Loucy (cell line): ENCODE measurements at regions not wholly inside any gene's neighbourhood (a gene's known extent, or its start where the extent isn't known, plus 50 kb on each side); places are given as distances from the start of the nearest gene placed in this dataset.

Experiments
- H2AFZ ChIP-seq: fragments of 200-600 bp; sonication (generic); 2 replicates; pipeline ENCODE4 v1.6.0; 2016; ENCODE audit warnings: antibody characterized with exemption, mild to moderate bottlenecking, low read length, moderate library complexity
- H3F3A ChIP-seq: fragments of 200-600 bp; 2 replicates; pipeline ENCODE4 v1.6.0; 2016; ENCODE audit warnings: antibody characterized with exemption, low read depth, mild to moderate bottlenecking
- H3K27me3 ChIP-seq: fragments of 200-600 bp; sonication (generic); 2 replicates; pipeline ENCODE4 v1.6.1; 2014; ENCODE audit warnings: low read length, mild to moderate bottlenecking; ENCODE audit not compliant: insufficient read depth, poor library complexity, severe bottlenecking
- H3K36me3 ChIP-seq: fragments of 200-600 bp; sonication (generic); 2 replicates; pipeline ENCODE4 v1.6.1; 2016; ENCODE audit warnings: low read length; ENCODE audit not compliant: insufficient read depth
- H3K4me1 ChIP-seq: fragments of 200-600 bp; sonication (generic); 2 replicates; pipeline ENCODE4 v1.5.1; 2014; ENCODE audit warnings: low read length, mild to moderate bottlenecking; ENCODE audit not compliant: insufficient read depth, poor library complexity, severe bottlenecking
- H3K4me2 ChIP-seq: fragments of 200-600 bp; sonication (generic); 2 replicates; pipeline ENCODE4 v1.6.0; 2014; ENCODE audit warnings: antibody characterized with exemption, low read length, low read depth, mild to moderate bottlenecking; ENCODE audit not compliant: poor library complexity, severe bottlenecking
- H3K4me3 ChIP-seq: fragments of 200-600 bp; sonication (generic); 2 replicates; pipeline ENCODE4 v1.5.1; 2014; ENCODE audit warnings: low read length, mild to moderate bottlenecking, mixed read lengths; ENCODE audit not compliant: poor library complexity, severe bottlenecking
- H3K79me2 ChIP-seq: fragments of 200-600 bp; sonication (generic); 2 replicates; pipeline ENCODE4 v1.6.1; 2014; ENCODE audit warnings: low read length; ENCODE audit not compliant: insufficient read depth
- H3K9ac ChIP-seq: fragments of 200-600 bp; sonication (generic); 2 replicates; pipeline ENCODE4 v1.6.0; 2014; ENCODE audit warnings: mild to moderate bottlenecking, low read depth, low read length, moderate library complexity; ENCODE audit not compliant: poor library complexity, severe bottlenecking
- H3K9me2 ChIP-seq: fragments of 200-600 bp; sonication (generic); replicated peaks from 2 replicates; pipeline ENCODE4 v1.6.1; 2016; ENCODE audit warnings: low read depth, low read length, mixed read lengths
- H3K9me3 ChIP-seq: fragments of 200-600 bp; sonication (generic); 2 replicates; pipeline ENCODE4 v1.6.1; 2014; ENCODE audit warnings: mild to moderate bottlenecking, antibody characterized with exemption, low read length, low read depth; ENCODE audit not compliant: insufficient read depth
- H4K20me1 ChIP-seq: fragments of 200-600 bp; sonication (generic); 2 replicates; pipeline ENCODE4 v1.6.0; 2014; ENCODE audit warnings: antibody characterized with exemption, low read length, mild to moderate bottlenecking; ENCODE audit not compliant: insufficient read depth, poor library complexity, severe bottlenecking
- EZH2phosphoT487 ChIP-seq: fragments of 200-600 bp; IDR thresholded peaks from 2 replicates; pipeline ENCODE4 v1.6.1; 2018; ENCODE audit warnings: antibody characterized with exemption, mild to moderate bottlenecking, moderate library complexity, borderline replicate concordance
- TF ChIP-seq, protein P1 (sequence below): fragments of 200-600 bp; sonication (generic); conservative IDR thresholded peaks from 2 replicates; pipeline ENCODE4 v1.5.1; 2014; ENCODE audit warnings: mild to moderate bottlenecking, antibody characterized with exemption, low read length

DNA sequence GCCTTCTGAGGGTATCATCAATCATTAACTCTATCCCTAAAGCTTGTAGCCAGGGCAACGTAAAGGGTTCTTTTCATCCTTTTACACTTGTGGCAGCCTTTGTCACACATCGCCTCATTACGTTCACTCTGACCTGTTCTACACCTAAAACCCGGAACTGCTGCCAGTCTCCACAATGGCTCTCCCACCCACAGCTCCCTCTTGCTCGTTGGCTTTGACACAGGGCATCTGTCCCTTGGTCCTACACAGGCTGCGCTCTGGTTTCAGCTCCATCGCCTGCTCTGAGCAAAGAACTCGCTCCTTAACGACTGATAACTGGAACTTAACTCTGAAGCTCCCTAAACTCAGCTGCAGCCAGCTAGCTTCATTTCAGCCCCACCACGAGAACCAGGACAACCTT, 112.8 kb upstream of the CTNND2 start:
- Histone ChIP-seq H3K36me3 (no peaks in the 10 kb centered on the region), H3K4me1 (no peaks in the 10 kb centered on the region), H3K9me3 (no peaks in the 10 kb centered on the region), H3K4me3 (no peak overlapping the region), H4K20me1 (no peaks in the 10 kb centered on the region), H3K27me3 (no peaks in the 10 kb centered on the region), H3K4me2 (no peak overlapping the region), H3F3A (no peaks in the 10 kb centered on the region), H3K79me2 (no peaks in the 10 kb centered on the region), H2AFZ (no peak overlapping the region), H3K9ac (no peak overlapping the region), H3K9me2 (no peaks in the 10 kb centered on the region)
- TF ChIP-seq EZH2phosphoT487 = no peak
- TF ChIP-seq, protein P1, sequence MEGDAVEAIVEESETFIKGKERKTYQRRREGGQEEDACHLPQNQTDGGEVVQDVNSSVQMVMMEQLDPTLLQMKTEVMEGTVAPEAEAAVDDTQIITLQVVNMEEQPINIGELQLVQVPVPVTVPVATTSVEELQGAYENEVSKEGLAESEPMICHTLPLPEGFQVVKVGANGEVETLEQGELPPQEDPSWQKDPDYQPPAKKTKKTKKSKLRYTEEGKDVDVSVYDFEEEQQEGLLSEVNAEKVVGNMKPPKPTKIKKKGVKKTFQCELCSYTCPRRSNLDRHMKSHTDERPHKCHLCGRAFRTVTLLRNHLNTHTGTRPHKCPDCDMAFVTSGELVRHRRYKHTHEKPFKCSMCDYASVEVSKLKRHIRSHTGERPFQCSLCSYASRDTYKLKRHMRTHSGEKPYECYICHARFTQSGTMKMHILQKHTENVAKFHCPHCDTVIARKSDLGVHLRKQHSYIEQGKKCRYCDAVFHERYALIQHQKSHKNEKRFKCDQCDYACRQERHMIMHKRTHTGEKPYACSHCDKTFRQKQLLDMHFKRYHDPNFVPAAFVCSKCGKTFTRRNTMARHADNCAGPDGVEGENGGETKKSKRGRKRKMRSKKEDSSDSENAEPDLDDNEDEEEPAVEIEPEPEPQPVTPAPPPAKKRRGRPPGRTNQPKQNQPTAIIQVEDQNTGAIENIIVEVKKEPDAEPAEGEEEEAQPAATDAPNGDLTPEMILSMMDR = no peak

GRCh38 chr5:12016159-12016746, 112.0 kb upstream of the CTNND2 start:
- TF ChIP-seq, protein P1 = no peak
- no peak for TF ChIP-seq EZH2phosphoT487
- no peaks in the 10 kb centered on the region for H3K79me2 ChIP-seq

GRCh38 chr5:12013351-12013750, 109.1 kb upstream of the CTNND2 start:
- Histone ChIP-seq H3K27me3 (no peaks in the 10 kb centered on the region), H3K9me3 (no peaks in the 10 kb centered on the region), H4K20me1 (no peaks in the 10 kb centered on the region), H3K4me1 (no peaks in the 10 kb centered on the region), H3K4me2 (no peak overlapping the region), H3K4me3 (no peak overlapping the region), H3K79me2 (no peaks in the 10 kb centered on the region), H3K9ac (no peak overlapping the region), H3K9me2 (no peaks in the 10 kb centered on the region), H2AFZ (no peak overlapping the region), H3K36me3 (no peaks in the 10 kb centered on the region), H3F3A (no peaks in the 10 kb centered on the region)
- no peak for TF ChIP-seq EZH2phosphoT487
- TF ChIP-seq, protein P1 = no peak

More at GRCh38 chr5:12016159-12016746, 112.0 kb upstream of the CTNND2 start:
- H3K27me3 ChIP-seq = no peaks in the 10 kb centered on the region
- no peaks in the 10 kb centered on the region for H3K9me3 ChIP-seq
- no peaks in the 10 kb centered on the region for H4K20me1 ChIP-seq
- H3K4me2 ChIP-seq = no peak overlapping the region
- H3K9ac ChIP-seq = no peak overlapping the region
- H3K36me3 ChIP-seq = no peaks in the 10 kb centered on the region
- H3K4me3 ChIP-seq = no peak overlapping the region
- H3F3A ChIP-seq = no peaks in the 10 kb centered on the region
- H2AFZ ChIP-seq = no peak overlapping the region
- no peaks in the 10 kb centered on the region for H3K9me2 ChIP-seq
- H3K4me1 ChIP-seq = no peaks in the 10 kb centered on the region
